MM.1S (cell line): ENCODE measurements at regions not wholly inside any gene's neighbourhood (a gene's known extent, or its start where the extent isn't known, plus 50 kb on each side); places are given as distances from the start of the nearest gene placed in this dataset.

Source experiments
- EZH2 ChIP-seq: fragments of 300-600 bp; sonication (generic); optimal IDR thresholded peaks from 2 replicates; pipeline ENCODE3; 2017; ENCODE audit warnings: low read depth, mild to moderate bottlenecking, antibody characterized with exemption, low read length, mixed read lengths
- TF ChIP-seq, protein P1 (sequence below): fragments of 300-600 bp; sonication (generic); IDR thresholded peaks from 2 replicates; pipeline ENCODE4 v1.5.1; 2016; ENCODE audit warnings: antibody characterized with exemption, low read length, mixed read lengths

DNA sequence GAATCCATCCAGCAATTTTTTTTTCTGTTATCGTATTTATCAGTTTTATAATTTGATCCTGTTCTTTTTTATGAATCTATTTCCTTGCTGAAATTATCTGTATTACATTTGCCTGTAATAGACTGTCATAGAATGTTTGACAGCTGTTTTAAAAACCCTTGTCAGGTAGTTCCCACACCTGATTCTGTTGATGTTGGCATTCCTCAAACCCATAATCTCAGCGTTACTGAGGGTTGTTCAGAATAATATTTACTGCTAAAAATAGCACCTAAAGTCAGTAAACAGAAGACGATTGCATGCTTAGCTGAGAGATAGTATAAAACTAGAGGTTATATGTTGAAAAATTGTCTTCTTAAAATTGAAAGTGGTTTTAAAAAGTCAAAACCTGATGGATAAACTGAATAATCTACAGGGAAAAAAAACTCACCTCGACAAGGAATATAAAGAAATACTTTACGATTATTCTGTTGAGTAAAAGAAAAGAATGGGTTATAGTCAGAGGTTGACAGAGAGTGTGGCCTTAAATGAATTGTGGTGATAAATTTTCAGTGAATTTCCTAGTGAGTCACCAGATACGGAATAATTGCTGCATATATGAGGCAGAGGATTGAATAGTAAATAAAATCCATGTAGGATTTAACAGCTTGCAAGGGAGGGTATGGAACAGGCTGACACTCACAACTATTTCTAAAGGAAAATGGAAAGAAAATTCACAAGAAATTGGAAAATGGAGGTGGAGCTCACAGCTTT, 824.1 kb upstream of the IGFBP3 start:
- TF ChIP-seq, protein P1, sequence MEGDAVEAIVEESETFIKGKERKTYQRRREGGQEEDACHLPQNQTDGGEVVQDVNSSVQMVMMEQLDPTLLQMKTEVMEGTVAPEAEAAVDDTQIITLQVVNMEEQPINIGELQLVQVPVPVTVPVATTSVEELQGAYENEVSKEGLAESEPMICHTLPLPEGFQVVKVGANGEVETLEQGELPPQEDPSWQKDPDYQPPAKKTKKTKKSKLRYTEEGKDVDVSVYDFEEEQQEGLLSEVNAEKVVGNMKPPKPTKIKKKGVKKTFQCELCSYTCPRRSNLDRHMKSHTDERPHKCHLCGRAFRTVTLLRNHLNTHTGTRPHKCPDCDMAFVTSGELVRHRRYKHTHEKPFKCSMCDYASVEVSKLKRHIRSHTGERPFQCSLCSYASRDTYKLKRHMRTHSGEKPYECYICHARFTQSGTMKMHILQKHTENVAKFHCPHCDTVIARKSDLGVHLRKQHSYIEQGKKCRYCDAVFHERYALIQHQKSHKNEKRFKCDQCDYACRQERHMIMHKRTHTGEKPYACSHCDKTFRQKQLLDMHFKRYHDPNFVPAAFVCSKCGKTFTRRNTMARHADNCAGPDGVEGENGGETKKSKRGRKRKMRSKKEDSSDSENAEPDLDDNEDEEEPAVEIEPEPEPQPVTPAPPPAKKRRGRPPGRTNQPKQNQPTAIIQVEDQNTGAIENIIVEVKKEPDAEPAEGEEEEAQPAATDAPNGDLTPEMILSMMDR, result no peak
- no peak for TF ChIP-seq EZH2
